GM18508 (cell line): ENCODE measurements at regions not wholly inside any gene's neighbourhood (a gene's known extent, or its start where the extent isn't known, plus 50 kb on each side); places are given as distances from the start of the nearest gene placed in this dataset.

Experiments
- ATAC-seq: cut with Tn5 transposase; IDR thresholded peaks from one replicate; pipeline ENCODE4 v1.9.1; 2021; ENCODE audit warnings: moderate number of reproducible peaks; ENCODE audit not compliant: insufficient read depth, unreplicated experiment

DNA sequence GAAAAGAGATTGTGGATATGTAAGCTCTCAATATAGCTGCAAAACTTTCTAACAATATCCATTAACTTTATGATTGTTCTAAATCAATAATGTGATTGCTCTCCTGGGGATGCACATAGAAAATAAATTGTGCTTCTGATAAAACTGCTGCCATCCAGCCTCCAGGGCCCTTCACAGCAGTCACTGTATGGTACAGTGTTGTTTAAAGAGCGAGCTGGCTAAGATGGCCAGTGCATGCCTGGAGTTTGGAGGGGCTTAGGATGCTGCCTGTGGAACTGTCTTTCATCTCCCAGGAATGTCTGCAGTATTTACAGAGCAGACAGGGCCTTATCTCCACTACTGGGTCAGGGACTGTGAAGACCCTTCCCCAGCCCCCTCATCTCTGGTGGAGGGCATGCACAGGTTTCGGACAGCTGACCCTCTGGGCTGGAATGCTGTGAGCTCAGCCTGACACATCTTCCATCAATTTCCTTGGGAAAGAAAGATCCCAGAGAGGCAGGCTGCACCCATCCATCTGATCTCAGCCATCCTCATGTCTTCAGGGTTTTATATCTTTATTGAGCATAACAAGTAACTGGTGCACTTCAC, 137.0 kb downstream of the PLPP3 start:
- no peak for ATAC-seq

DNA sequence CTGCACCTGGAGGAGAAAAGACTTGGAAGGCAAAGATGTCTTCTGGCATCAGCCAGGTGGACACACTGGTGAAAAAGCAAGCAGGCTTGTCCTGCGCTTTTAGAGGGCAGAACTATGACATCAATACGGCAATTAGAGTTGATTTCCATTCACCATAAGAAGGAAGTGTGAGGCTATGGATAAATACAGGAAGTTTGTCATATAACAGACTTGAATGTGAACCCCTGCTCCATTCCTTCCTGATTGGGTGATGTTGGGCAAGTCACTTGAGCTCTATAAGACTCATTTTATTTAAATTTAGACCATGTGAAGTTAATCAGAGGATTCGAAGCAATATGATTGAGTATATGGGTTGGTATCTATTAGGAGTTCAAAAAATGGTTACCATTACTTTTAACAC, 137.8 kb downstream of the PLPP3 start:
- ATAC-seq = no peak

DNA sequence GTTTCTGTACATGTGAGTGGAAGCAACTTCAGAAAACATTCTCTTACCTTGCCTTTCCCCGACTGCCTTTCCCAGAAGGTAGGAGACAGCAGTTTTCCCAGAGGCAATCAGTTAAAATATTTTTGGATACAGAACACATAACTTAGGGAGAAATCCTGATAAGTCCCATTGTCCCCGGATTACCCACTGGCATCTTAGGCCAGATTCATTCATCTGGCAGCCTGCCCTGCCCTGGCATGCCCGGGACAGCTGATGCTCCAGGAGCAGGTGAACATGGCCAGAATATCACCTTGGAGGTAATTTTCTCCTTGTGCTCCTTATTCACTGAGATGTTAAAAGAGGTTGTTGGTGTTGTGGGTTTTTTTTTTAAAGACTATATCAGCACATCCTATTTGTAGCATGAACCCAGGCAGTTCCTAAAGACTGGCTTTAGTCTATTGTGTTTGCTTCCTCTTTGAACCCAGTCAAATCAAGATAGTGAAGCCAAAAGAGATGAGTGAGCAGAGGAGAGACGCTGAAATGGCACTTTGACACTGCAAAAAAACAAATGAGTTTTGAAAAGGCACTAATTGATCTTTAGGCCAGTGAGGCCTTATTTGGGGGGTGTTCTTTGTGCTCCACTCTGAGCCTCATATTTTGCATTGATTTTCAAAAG, 139.6 kb downstream of the PLPP3 start:
- ATAC-seq = no peak

DNA sequence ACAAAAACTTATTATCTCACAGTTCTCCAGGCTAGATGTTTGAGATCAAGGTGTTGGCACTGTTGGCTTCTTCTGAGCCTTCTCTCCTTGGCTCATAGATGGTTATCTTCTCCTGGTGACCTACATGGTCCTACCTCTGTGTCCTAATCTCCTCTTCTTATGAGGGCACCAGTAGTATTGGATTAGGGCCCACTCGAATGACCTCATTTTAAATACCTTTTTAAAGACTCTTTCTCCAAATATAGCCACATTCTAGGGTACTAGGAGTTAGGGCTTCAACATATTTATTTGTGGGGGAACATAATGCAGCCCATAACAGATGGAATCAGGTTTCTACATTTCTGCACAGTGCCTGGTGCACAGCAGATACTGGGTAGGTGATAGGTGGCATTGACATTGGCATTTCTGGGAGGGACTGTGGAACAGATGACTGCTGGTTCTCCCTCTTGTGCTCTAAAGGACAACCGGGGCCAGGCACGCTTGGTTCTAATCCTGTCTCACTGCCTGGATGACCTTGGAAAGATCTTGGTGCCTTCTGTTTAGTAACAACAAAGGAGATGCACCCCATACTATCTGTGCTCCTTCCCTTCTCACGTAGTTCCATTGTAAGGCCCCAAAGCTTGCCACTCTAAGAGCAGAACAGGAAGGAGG, 140.3 kb downstream of the PLPP3 start:
- no peak for ATAC-seq

DNA sequence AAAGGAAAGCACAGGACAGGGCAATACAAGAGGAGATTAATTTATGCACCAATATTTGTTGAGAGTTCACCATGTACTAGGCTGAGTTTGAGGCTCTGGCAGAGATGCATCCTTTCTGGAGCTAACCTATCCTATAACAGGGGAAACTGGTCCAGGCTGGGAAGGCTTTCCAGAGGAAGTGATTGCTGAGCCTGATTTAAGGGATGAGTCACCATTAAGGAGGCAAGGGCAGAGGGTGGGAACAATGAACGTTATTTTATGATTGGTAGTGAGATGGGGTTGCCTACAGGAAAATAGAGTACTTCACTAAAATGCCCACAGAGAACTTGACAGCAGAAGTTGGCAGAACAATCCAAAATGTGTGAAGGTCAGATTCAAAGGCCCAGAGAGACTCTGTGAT, 141.4 kb downstream of the PLPP3 start:
- no peak for ATAC-seq

DNA sequence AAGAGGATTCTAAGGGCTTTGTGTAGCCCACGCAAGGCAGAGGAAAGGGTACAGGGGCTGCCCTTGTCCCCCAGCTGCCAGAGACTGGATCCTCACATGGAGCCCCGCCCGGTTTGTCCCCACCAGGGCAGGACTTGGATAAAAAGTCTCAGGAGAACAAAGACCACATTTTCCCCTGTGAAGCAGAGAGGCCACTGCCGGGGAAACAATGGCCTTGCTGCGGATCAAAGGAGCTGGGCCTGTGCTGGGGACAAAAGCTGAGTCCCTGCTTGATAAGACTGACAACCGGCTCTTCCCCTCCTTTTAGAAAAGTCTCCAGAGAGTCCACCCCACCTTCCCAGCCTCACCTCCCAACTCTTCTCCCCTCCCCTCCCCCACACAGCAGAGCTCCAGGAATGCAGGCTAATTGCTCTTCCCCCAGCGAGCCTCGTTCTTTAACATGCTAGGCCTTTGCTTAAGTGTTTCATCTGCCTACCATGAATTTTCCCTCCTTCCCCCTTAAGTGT, 142.4 kb downstream of the PLPP3 start:
- ATAC-seq = no peak

DNA sequence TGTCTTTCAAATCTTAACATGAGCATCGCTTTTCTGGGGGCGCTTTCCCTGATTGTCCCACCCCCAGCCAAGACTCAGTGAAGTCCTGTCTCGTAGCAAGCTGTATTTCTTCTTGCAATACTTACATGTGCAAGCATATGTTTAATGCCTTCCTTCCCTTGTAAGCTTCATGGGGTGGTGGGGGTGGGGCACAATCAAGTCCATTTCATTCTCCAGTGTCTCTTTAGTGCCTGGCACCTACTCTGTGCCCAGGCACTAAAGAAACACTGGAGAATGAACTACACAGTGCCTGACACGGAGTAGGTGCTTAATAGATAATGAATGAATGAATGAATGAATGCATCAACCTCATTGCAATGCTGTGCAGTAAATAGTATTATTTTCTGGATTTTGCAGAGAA, 143.1 kb downstream of the PLPP3 start:
- no peak for ATAC-seq

DNA sequence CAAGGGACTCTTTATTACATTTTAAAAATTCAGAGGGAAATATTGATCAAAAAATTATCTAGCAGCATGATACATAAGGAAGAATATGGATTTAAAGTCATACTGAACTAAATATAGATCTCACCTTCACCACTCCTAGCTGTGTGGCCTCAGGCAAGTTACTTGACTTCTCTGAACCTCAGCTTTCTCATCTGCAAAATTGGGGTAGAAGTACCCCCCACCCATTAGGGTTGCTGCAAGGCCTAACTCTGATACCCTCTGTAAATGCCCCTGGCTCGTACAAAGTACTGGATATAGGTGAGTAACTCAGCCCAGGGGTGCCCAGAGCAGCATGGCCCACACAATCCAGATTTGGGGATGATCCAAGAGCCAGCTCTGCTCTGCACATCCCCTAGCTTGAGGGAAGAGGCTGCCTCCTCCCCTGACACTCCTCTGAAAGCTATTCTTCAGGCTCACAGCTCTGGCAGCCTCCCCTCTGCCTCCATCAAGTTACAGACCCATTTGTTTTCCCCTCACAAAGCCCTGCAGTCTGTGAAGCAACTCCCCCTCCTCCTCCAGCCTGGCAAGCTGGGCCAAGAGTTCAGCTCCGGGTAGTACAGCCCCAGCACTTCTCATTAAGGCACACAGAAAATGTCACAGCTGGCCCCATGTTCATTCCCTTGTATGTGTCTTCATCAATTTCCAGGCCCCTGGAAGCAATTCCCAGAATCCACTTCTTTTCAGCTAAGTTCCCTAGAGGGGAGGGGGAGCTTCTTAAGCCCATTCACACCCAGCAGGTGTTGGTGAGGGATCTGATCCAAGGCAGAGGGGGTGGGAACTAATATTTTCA, 143.7 kb downstream of the PLPP3 start:
- no peak for ATAC-seq

DNA sequence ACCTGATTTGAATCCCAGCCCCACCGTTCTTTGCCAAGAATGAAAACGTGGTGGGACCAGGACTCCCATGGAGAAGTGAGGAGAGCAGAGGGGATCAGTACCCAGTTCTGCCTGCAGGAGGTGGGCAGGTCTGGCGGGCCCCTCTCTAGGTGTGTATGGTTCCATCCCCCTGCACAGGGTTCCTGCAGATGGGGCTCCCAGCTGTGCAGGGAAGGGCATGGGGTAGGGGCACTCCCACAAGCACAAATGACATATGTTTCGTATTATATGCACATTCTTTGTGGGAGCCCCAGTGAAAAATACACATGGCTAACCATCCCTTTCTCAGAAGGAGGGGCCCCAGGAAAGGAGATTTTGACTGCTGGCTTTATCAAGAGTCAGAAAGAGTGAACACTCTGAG, 144.6 kb downstream of the PLPP3 start:
- no peak for ATAC-seq

DNA sequence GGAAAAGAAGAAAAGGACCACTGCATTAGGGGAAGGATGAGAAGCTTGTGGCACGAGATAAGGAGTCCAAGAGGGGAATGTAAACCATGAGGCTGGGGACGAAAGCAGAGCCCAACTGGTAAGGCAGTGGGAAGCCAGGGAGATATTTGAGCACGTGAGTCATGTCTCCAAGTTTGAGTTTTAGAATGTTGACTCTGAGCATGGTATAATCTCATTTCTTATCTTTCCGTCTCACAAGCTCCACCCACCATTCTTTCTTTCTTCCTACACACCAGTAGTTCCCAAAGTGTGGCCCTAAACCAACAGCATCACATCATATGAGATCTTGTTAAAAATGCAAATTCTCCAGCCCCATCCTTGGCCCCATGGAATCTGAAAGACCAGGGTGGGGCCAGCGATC, 145.3 kb downstream of the PLPP3 start:
- no peak for ATAC-seq

DNA sequence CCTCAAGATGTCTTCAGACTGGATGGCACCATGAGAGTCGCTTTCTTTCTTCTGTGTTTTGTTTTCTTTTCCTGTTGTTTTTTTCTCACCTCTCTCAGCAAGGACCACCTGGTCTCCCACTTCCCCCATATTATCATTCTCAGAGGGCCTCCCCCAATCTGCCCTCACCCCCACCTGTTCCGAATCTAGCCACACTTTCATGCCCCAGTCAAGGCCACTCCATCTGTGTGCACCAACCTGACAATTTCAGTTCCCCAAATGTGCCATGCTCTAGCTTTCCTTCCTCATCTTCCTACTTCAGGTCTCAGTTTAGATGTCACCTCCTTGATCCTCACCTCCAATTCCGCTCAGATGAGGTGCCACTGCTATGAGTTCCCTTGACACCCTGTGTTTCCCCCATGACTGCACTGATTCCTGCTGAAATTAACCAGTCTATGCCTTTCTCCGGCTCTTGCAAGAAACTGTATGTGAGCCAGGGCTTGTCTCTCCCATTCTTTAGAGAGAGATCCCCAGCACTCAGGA, 146.2 kb downstream of the PLPP3 start:
- no peak for ATAC-seq

DNA sequence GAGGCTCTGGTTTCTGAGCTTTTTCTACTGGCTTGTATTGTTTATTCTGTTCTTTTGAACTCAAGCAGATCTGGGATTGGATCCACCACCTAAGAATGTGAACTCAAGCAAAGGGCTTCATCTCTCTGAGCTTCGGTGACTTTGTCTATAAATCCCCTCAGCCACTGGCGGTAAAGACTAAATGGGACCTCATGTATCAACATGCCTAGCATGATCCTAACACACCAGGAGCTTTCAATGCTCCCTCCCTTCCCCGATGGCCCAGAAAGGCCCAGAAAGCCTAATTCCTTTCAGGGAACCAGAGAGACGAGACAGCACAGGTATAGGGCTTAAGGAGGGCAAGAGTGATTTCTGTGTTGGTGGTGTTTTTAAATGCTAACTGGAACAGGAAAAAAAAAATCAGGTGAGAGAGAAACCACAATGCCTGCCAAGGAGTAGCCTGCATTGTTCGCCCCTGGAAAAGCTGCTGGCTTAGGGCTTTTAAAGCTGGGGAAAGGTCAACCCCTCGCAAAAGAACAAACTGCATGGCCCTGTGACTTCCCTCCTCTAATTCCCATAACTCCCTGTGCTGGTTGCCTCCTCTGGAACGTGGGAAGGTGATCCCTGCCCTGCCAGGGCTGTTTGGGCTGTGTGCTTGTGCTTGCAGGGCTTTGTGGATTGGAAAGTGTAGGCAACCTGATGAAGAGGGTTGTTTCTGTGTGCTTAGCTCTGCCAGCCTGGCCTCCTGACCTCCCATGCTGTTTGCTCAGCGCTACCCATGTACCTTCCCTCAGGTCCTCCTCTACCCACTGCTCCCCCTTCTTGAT, 147.0 kb downstream of the PLPP3 start:
- ATAC-seq = no peak

DNA sequence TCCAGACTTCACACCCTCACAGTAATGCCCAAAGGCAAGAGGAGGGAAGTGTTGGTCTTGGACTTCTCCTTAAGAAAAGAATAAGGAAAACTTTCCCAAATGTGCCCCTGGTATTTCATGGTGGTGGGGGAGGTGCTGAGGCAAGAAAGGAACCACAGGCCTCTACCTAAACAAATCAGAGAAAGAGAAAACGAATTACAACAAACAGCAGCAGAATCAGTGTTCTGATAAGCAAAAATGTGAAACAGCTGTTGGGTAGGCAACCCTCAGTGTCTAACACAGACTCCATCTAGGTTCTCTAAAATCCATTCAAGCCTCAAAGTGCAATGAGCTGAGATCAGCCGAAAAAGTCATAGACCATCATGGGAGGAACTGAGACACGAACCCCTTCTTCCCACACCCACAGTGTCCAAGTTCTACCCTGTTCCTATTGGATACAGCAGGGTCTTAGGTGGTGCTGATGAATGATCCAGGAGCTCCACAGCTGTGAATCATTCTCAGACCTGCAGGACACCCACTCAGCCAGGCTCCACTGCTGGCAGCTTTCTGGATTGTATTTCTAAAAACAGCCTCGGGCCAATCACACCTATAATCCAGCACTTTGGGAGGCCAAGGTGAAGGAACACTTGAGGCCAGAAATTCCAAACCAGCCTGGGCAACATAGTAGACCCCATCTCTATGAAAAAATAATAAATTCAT, 149.1 kb downstream of the PLPP3 start:
- no peak for ATAC-seq

DNA sequence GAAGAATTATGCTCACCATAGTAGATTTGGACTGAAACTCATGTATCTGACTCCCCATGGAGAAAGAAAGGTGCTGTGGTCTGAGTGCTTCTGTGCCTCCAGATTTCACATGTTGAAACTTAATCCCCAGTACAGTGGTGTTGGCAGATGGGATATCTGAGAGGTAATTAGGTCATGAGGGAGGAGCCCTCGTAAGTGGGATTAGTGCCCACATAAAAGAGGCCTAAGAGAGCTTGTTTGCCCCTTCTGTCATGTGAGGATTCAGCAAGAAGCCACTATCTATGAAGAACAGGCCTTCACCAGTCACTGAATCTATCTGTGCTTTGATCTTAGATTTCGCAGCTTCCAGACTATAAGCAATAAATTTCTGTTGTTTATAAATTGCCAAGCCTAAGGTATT, 150.1 kb downstream of the PLPP3 start:
- no peak for ATAC-seq

DNA sequence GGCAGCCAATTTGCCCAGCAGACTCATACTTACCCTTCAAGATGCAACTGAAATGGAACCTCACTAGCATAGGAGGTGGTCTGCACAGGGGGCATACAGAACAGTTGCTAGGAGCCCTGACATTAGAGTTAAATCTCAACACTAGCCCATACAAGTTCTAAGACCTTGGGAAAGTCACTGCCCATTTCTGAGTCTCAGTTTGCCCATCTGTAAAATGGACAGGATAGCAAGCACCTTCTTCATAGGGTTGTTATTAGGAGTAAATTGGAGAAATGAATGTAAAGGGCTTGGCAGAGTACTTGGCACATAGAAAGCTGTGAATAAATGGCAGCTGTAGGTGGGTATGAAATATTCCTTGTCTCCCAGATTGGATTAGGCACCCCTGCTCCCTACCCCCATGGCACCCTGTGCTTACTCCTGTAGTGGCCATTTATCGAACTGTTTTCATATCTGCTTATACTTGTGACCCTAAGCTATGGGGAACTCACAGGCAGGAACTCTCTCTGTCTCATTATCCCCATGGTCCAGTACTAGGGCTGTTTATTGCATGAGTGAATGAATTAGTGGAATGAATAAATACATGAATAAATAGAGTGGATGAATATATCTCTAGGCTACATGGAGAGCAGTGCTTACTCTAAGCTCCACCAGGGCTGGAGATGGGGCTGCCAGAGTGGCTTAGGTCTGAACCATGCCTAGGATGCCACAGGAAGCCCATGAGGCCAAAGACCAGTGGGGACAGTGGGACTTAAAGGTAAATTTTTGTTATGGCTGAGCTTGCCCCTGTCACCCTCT, 152.6 kb downstream of the PLPP3 start:
- ATAC-seq = no peak

DNA sequence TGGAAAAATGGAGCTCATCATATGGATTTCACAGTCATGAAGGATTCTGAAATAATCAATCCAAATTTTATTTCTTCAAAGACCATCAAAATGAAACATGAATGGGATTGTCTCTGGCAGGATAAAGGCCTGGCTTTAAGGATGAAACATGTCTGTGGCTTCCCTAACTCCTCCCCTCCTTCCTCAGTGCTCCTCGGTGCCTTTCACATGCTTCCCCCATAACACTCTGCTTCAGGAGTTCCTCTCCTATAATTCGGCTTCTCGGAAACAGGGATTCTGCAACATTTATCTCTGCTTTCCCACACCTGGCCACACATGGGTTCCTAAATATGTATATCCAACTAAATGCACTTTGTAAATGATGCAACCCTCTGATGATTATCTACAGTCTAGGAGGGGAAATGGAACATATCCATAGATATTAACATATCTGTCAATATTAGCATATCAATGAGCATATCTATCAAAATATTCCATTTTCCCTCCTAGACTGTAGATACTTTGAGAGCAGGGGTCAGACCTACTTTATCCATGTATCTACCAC, 153.8 kb downstream of the PLPP3 start:
- no peak for ATAC-seq

DNA sequence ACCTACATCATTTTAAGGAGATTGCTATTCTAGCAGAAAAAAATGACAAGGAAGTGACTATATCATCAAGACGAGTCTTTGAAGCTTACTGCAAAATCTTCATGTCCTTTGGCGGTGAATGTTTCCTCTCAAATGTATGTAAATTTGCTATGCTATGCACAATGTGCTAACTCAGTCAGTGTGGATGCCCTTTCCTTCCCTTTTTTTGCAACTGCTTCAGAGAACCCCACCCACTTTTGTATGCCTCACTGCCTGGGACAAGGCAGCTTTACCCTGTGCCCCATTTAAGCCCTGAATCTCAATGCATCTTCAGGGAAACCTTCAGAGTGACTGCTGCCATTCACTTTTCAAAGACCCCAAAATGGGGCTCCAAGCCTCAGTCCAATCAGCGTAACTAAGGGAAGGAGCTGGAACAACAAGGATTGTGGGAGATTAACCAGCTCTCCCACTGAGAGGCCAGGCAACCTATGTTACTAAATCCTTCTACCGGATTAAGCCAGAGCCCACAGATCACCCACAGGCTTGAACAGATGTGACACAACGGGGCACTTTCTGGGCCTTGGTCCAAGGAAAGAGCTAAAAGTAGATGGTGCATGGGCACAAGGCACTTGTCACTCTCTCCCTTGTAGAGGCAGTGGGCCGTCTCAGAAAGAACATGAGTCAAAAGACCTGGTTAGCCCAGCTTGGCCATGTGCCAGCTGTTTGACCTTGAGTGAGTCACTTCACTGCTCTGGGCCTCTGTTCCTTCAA, 154.4 kb downstream of the PLPP3 start:
- ATAC-seq = no peak

DNA sequence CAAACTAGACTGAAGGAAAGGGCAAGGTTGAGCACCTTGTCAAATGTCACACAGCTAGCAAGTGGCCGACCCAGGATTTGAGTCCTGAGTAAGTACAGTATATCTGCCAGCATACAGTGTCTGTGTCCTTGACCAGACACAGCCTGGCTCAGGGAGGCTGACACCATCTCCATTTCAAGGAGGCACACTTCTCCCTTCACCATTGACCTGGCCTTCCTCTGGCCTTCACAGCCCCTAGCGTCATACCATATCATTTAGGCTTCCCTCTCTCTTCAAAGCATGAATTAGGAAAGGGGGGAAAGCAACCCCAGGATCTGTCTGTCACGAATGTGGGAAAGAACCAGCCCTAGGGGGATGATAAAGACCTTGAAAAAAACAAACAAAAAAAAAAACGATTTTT, 155.6 kb downstream of the PLPP3 start:
- no peak for ATAC-seq
